IMR-90 (cell line): ENCODE measurements at regions not wholly inside any gene's neighbourhood (a gene's known extent, or its start where the extent isn't known, plus 50 kb on each side); places are given as distances from the start of the nearest gene placed in this dataset.

Source experiments
- BHLHE40 ChIP-seq: fragments of 150-350 bp; IDR thresholded peaks from 2 replicates; pipeline ENCODE4 v1.6.1; 2016; ENCODE audit warnings: mild to moderate bottlenecking, low read depth, low read length
- CEBPB ChIP-seq: IDR thresholded peaks from 2 replicates; pipeline ENCODE4 v1.6.1; 2012; ENCODE audit warnings: low read depth, low read length, improper control_type of control experiment
- ELK1 ChIP-seq: fragments of 150-350 bp; IDR thresholded peaks from 2 replicates; pipeline ENCODE4 v1.6.1; 2016; ENCODE audit warnings: low read depth, mild to moderate bottlenecking, low read length, moderate library complexity, borderline replicate concordance
- MAFK ChIP-seq: IDR thresholded peaks from 2 replicates; pipeline ENCODE4 v1.6.1; 2012; ENCODE audit warnings: low read depth, low read length, improper control_type of control experiment
- MAZ ChIP-seq: IDR thresholded peaks from 2 replicates; pipeline ENCODE4 v1.6.1; 2012; ENCODE audit warnings: low read depth, mild to moderate bottlenecking, low read length, improper control_type of control experiment, moderate library complexity, borderline replicate concordance
- POLR2A ChIP-seq: IDR thresholded peaks from 2 replicates; pipeline ENCODE4 v1.6.1; 2012; ENCODE audit warnings: mild to moderate bottlenecking, low read depth, low read length
- RAD21 ChIP-seq: IDR thresholded peaks from 2 replicates; pipeline ENCODE4 v1.6.1; 2012; ENCODE audit warnings: low read length, improper control_type of control experiment
- RCOR1 ChIP-seq: IDR thresholded peaks from 2 replicates; pipeline ENCODE4 v1.6.1; 2012; ENCODE audit warnings: mild to moderate bottlenecking, low read length, improper control_type of control experiment; ENCODE audit not compliant: insufficient replicate concordance
- RFX5 ChIP-seq: IDR thresholded peaks from 2 replicates; pipeline ENCODE4 v1.8.0; 2012; ENCODE audit warnings: low read depth, mild to moderate bottlenecking, low read length, moderate library complexity
- SMC3 ChIP-seq: fragments of 150-350 bp; IDR thresholded peaks from 2 replicates; pipeline ENCODE4 v1.6.1; 2016; ENCODE audit warnings: low read depth, mild to moderate bottlenecking, antibody characterized with exemption, low read length, moderate library complexity
- USF2 ChIP-seq: fragments of 150-350 bp; IDR thresholded peaks from 2 replicates; pipeline ENCODE4 v1.6.1; 2017; ENCODE audit warnings: mild to moderate bottlenecking, antibody characterized with exemption, low read length, low read depth
- TF ChIP-seq, protein P1 (sequence below): conservative IDR thresholded peaks from 2 replicates; pipeline ENCODE4 v1.5.1; 2012; ENCODE audit warnings: mild to moderate bottlenecking, low read depth, low read length, improper control_type of control experiment

- TF ChIP-seq, protein P1, sequence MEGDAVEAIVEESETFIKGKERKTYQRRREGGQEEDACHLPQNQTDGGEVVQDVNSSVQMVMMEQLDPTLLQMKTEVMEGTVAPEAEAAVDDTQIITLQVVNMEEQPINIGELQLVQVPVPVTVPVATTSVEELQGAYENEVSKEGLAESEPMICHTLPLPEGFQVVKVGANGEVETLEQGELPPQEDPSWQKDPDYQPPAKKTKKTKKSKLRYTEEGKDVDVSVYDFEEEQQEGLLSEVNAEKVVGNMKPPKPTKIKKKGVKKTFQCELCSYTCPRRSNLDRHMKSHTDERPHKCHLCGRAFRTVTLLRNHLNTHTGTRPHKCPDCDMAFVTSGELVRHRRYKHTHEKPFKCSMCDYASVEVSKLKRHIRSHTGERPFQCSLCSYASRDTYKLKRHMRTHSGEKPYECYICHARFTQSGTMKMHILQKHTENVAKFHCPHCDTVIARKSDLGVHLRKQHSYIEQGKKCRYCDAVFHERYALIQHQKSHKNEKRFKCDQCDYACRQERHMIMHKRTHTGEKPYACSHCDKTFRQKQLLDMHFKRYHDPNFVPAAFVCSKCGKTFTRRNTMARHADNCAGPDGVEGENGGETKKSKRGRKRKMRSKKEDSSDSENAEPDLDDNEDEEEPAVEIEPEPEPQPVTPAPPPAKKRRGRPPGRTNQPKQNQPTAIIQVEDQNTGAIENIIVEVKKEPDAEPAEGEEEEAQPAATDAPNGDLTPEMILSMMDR = no peak
- no peak for TF ChIP-seq SMC3
- no peak for TF ChIP-seq POLR2A
- no peak for TF ChIP-seq CEBPB
- TF ChIP-seq RAD21 = no peak
- no peak for TF ChIP-seq BHLHE40
- no peak for TF ChIP-seq ELK1
- no peak for TF ChIP-seq RCOR1
- TF ChIP-seq USF2 = no peak
- TF ChIP-seq RFX5 = no peak
- TF ChIP-seq MAZ = no peak
- no peak for TF ChIP-seq MAFK
Measured at GRCh38 chr4:73347497-73347896, 56.6 kb upstream of the ALB start.
